GM21515 (cell line): ENCODE measurements at regions not wholly inside any gene's neighbourhood (a gene's known extent, or its start where the extent isn't known, plus 50 kb on each side); places are given as distances from the start of the nearest gene placed in this dataset.

ENCODE experiments used
- ATAC-seq: cut with Tn5 transposase; IDR thresholded peaks from one replicate; pipeline ENCODE4 v1.9.1; 2021; ENCODE audit not compliant: unreplicated experiment

DNA sequence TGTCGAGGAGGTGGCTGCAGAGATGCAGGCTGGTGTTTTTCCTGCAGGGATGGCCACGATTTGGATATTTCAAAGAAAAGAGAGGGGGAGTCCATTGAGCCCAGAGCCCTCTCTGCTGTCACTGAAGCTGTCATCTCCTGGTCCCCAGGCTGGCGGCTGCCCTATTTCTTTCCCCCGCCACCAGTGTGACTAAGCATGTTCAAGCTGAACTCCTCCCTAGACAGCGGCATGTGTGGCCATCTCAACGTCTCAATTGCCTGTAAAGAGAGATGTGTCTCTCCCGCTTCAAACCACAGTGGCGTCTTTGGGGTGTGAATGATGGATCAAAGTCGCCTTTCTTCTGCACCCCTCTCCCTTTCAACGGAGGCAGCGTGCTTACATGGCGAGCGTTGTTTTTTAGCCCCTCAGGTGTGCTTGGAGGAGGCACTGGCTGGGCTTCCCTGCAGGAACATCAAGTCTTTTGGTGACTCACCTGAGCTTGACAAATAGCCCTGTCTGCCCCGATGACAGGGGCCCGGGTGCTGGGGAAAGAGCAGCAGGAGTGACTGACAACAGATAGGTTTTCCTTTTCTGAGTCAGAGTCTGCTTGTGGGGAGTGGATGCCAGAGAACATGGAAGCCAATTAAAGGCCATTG is 346.4 kb upstream of the AJAP1 start:
- no peak for ATAC-seq

DNA sequence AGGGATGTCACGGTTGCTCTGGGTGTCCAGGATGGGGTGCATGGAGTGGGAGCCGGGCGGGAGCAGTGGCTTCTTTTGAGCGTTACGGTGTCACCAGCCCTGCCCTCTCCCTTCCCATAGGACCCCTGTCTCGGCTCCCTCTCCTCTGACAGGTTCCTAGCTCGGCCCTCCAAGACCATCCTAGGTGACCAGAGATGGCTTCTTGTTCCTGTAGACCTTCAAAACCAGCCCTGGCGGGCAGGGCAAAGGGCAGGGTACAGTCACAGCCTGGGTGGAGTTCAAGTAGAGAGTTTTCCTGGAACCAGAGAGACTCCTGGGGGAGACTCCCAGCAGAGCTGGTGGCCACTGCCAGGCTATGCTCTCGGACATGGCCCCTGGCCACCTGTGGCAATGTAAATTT is 345.6 kb upstream of the AJAP1 start:
- ATAC-seq = no peak

DNA sequence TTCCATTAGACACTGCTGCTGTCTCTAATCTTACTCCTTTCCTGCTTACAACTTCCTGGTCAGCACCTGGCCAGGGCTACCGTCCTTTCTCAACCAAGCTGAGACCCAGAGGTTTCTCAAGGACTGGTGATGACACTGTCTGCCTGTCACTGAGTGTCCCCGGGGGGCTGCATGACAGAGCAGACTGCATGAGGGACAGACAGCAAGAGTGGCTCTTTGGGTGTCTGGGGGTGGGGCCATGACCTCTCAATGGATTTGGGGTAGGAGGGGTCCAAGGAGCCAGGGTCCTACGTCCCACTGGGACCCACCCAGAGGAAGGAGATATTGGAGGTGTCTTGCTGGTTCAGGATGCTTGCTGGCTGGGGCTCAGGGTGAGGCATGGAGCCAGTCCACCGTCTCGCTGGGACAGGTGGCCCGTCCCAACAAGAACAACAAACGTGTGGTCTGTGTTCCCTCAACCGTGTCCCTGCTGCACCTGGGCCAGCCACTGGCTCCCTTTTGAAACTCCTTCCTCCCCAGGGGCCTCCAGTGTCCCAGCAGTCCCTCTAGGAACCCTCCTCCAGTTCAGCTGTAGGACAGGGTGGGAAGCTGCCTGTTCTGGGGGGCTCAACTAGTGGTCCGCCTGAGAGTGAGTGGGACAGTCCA is 344.6 kb upstream of the AJAP1 start:
- no peak for ATAC-seq

GRCh38 chr1:4310396-4310923 is 343.9 kb upstream of the AJAP1 start:
- no peak for ATAC-seq

DNA sequence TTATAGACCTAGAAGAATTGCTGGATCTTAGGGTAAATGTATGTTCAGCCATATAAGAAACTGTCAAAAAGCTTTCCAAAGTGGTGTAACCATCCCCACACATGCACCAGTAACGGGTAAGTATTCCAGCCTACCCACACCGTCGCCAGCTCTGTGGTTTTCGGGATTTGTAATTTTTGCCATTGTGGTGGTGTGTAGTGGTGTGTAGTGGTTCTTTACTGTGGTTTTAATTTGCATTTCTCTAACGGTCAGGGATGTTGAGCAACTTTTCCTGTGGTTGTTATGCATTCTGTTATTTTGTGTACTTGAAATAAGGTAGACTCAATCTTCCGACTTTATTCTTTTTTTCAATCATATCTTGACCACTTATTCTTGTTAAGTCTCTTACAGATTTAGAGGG is 342.4 kb upstream of the AJAP1 start:
- no peak for ATAC-seq

DNA sequence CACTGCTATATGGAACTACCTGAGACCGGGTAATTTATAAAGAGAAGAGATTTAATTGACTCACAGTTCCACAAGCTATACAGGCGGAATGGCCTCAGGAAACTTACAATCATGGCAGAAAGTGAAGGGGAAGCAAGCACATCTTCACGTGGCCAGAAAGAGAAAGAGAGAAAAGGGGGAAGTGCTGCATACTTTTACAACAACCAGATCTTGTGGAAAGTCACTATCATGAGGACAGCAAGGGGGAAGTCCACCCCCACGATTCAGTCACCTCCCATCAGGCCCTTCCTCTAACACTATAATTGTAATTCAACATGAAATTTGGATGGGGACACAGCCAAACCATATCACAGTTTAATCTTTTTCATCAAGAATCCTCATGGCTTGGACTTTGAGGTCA is 339.2 kb upstream of the AJAP1 start:
- ATAC-seq = no peak

DNA sequence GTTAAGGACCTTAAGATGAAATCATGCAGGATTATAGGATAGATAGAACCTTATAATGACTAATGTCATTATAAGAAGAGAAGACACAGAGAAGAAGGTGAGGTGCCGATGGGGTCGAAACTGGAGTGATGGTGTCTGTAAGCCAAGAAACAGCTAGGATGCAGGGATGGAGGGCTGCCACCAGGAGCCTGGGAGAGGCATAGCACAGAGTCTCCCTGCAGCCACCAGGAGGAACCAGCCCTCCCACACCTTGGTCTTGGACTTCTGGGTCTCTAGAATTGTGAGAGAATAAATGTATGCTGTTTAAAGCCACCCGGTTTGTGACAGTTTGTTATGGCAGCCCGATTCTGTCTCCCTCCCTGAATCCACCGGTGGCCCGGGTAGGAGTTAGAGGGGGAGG is 337.2 kb upstream of the AJAP1 start:
- no peak for ATAC-seq

DNA sequence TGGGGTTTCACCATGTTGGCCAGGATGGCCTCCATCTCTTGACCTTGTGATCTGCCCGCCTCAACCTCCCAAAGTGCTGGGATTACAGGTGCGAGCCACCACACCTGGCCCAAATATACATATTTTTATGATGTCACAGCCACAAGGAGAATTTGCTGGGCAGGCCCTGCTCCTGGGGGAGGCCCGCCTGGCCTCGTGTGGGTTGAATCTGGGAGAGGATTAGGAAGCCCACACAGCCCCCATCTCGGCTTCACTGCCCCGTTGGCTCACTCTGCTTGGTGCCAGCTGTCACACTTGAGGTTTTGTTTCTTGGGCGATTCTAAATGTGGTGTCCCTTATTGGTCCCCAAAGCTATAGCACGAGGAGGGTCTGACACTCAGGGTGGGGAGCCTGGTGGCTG is 335.7 kb upstream of the AJAP1 start:
- ATAC-seq = no peak

DNA sequence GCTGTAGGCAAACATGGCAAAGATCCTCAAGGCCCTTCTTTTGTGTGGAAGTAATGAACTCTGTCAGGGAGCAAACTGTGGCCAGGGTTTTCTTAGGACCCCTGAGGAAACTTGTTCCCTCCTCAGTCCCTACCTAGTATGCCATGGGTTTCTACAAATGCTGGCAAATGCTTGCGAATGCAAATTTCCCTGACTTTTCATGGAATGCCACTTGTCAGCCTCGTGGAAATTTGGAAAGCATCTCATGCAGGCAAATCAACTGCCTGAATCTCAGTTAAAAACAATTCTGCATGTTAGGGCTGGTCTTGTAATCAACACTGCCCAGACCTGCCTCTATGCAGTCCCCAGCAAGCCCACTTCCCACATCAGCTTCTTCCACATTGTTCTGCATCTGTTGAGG is 334.9 kb upstream of the AJAP1 start:
- no peak for ATAC-seq

GRCh38 chr1:4322881-4323280 is 331.5 kb upstream of the AJAP1 start:
- ATAC-seq = no peak

DNA sequence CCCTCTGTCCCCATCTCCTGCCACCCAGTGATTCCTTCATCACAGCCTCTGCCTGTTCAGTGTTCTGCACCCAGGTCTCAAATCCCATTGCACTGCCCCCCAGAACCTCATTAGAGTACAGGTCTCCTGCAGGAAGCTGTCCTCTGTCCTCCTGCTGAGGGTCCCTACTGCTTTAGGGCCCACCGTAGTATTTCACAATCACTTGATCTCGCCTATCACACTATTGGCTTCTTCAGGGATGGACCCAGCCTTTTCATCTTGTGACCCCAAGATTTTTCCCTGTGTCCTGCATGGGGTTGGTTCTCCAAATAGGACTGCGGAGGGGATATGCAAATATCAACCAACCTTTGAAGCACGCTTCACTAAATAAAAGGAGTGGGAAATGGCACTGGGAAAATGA is 331.1 kb upstream of the AJAP1 start:
- no peak for ATAC-seq

- ATAC-seq = no peak
Observed at GRCh38 chr1:4324525-4324924, 329.9 kb upstream of the AJAP1 start.

GRCh38 chr1:4327142-4327541 is 327.3 kb upstream of the AJAP1 start:
- no peak for ATAC-seq

DNA sequence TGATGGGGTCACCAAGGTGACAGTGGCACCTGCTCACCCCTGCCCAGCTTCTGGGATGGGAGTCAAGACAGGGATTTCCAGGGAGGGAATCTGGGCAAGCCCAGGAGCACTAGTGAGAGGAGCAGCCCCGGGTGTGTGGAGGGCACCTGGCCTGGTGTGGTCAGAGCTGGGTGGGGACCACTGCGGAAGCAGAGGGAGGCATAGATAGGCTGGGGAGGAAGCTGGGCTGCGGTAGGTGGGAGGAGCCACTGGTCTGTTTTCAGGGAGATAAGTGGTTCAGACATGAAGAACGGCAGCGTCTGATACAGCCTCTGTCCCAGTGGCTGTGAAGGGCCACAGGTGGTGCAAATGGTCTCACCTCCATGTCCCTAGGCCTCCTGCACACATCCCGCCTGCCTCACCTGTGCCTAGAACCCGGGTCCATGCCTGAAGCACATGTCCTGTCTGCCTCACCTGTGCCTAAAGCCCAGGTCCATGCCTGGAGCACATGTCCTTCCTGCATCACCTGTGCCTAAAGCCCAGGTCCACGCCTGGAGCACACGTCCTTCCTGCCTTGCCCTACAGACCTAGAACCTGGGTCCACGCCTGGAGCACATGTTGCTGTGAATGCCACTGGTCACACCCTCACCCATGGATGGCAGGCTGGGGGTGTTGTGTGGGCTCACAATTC is 325.9 kb upstream of the AJAP1 start:
- ATAC-seq = no peak

DNA sequence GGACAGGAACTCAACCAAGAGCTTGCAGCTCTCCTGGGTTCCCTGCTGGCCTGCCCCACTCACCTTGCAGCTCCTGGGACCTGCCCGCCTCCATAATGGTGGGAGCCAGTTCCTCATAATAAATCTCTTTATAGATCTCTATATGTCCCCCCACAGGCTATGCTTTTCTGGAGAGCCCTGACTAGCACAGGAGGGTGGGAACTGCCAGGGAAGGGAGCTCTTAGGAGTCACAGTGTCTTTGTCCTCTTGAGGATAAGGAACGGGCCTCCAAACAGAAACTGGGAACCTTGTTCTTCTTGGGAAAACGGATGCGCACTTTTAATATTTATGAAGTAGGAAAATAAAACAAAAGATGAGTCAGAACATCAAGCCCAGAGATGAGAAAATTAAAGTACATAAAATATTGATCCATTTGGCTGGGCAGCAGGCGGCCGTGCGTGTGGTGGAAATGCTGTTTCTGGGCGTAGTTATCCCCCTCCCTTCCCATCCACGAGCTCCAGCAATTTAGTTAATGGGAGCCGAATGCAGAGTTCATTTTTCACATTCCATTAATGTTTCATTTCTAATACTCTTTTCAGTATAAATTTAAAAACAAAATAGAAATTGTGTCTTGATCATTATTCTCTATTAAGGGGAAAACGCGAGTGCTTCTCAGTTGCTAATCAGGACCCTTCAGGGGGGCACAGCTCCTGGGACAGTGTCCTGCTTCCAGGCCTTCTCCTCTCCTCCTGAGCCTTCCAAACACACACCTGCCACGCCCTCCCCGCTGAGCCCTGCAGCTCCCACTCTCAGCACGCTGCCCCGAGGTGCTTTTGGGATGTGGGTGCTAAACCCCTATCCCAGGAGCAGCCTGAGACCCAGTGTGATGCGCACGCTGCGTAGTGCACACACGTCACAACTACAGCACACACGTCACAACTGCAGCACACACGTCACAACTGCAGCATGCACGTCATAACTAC is 323.3 kb upstream of the AJAP1 start:
- no peak for ATAC-seq

GRCh38 chr1:4331767-4332163 is 322.6 kb upstream of the AJAP1 start:
- ATAC-seq = no peak

GRCh38 chr1:4336507-4336906 is 317.9 kb upstream of the AJAP1 start:
- no peak for ATAC-seq

GRCh38 chr1:4341421-4341820 is 313.0 kb upstream of the AJAP1 start:
- ATAC-seq = no peak

DNA sequence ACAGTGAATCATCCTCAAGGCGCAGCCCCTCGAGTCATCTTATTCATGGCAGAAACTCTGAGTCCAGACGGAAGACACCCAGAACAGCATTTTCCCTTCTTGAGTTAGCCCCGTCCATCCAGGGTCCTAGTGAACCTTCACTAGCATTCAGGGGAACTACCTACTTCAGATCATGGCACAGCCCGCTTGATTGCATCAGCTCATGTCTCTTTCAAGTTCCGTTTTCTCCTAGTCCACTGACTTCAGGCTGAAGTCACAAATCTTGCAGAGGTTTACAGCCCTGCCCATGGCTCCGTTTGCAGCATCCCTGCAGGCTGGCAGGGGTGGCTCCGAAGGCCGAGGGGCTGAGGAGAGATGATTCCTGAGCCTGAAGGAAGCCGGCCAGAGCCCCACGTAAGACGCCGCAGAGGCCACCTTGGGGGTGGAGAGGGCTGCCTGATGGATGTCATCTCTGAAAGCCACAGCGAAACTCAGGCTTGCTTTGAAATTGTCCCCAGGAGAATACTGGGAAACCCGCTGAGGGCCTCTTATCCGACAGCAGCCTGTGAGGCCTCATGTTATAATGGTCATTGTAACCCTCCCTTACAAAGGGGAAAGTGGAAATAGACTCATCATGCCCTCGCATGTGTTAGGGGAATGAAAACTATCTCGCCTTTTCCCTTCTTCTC is 310.2 kb upstream of the AJAP1 start:
- ATAC-seq = no peak

DNA sequence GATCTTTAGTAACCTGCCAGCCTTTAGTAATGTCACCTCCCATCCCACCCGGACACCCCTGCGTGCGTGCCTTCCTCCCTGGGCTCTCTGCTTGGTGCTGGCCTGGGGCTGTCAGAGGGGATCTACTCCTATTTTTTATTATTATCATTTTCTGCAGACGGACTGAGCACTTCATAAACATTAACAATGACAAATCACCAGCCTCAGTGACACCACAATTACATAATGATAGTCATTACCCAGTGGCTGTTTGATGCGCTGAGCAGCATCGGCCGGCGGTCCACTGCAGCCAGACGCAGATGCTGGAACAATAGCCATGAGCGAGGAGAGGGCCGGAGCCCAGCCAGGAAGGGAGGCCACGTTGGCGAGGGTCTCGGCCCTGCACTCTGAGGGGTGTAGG is 309.3 kb upstream of the AJAP1 start:
- ATAC-seq = no peak

- no peak for ATAC-seq
Observed at GRCh38 chr1:4346131-4346530, 308.3 kb upstream of the AJAP1 start.
